ENCODE measurements at regions not wholly inside any gene's neighbourhood (a gene's known extent, or its start where the extent isn't known, plus 50 kb on each side); places are given as distances from the start of the nearest gene placed in this dataset.
"Not testable (repeated sequence)": the region's sequence is repeated elsewhere in the genome, so short reads cannot be mapped to it uniquely, and the experiment has no call there.

DNA sequence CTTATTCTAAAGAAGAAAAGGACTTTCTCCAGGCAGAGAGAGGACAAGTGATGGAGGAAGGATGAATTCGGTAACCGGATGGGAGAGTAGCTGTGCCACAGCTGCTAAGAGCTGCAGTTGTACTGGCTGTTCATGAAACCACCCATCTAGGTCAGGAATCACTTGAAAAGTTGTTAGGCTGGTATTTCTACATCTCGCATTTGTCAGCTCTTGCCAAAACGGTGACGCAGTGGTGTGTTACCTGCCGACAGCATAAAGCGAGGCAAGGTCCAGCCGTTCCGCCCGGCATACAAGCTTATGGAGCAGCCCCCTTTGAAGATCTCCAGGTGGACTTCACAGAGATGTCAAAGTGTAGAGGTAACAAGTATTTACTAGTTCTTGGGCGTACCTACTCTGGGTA, 87.3 kb upstream of the DEFB108B start:
- ATAC-seq; H3K27ac Mint-ChIP-seq; H3K4me1 Mint-ChIP-seq; H3K9me3 Mint-ChIP-seq (ENCODE audit: low read depth); CTCF ChIA-PET; DNase-seq; H3K36me3 Mint-ChIP-seq; H3K4me3 Mint-ChIP-seq: not testable (repeated sequence)
- H3K27me3 Mint-ChIP-seq = peaks cover 45% of the 10 kb centered on the region

DNA sequence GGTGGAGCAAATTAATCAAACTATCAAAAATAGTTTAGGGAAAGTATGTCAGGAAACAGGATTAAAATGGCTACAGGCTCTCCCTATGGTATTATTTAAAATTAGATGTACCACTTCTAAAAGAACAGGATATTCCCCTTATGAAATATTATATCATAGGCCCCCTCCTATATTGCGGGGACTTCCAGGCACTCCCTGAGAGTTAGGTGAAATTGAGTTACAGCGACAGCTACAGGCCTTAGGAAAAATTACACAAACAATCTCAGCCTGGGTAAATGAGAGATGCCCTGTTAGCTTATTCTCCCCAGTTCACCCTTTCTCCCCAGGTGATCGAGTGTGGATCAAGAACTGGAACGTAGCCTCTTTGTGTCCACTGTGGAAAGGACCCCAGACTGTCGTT, 86.7 kb upstream of the DEFB108B start:
- H3K4me1 Mint-ChIP-seq; H3K36me3 Mint-ChIP-seq; H3K4me3 Mint-ChIP-seq; H3K9me3 Mint-ChIP-seq (ENCODE audit: low read depth); ATAC-seq; H3K27ac Mint-ChIP-seq; DNase-seq; CTCF ChIA-PET: not testable (repeated sequence)
- H3K27me3 Mint-ChIP-seq = peaks cover 47% of the 10 kb centered on the region

DNA sequence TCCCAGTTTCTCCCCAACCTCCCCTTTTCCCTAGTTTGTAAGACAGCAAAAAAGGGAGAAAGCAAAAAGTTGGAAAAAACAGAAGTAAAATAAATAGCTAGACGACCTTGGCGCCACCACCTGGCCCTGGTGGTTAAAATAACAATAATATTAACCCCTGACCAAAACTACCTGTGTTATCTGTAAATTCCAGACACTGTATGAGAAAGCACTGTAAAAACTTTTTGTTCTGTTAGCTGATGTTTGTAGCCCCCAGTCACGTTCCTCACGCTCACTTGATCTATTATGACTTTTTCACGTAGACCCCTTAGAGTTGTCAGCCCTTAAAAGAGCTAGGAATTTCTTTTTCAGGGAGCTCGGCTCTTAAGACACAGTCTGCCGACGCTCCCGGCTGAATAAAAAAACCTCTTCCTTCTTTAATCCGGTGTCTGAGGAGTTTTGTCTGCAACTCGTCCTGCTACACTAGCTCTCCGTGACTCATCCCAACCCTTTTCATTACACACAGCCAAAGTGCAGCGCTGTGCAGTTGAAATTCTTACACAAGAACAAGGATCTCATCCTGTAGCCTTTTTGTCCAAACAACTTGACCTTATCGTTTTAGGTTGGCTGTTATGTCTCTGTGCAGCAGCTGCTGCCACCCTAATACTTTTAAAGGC, 83.9 kb upstream of the DEFB108B start:
- ATAC-seq; H3K9me3 Mint-ChIP-seq (ENCODE audit: low read depth); H3K27ac Mint-ChIP-seq; H3K4me1 Mint-ChIP-seq; CTCF ChIA-PET; DNase-seq; H3K4me3 Mint-ChIP-seq; H3K36me3 Mint-ChIP-seq: not testable (repeated sequence)
- H3K27me3 Mint-ChIP-seq = peaks cover 44% of the 10 kb centered on the region

DNA sequence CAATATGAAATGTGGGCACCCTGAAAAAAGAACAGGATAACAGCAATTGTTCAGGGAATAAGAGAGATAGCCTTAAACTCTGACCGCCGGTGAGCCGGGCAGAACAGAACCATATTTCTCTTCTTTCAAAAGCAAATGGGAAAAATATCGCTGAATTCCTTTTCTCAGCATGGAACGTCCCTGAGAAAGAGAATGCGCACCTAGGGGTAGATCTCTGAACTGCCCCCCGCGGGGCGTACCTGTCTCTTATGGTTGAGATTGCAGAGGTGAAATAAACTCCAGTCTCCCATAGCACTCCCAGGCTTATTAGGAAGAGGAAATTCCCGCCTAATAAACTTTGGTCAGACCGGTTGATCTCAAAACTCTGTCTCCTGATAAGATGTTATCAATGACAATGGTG, 82.1 kb upstream of the DEFB108B start:
- H3K4me1 Mint-ChIP-seq = not testable (repeated sequence)

DNA sequence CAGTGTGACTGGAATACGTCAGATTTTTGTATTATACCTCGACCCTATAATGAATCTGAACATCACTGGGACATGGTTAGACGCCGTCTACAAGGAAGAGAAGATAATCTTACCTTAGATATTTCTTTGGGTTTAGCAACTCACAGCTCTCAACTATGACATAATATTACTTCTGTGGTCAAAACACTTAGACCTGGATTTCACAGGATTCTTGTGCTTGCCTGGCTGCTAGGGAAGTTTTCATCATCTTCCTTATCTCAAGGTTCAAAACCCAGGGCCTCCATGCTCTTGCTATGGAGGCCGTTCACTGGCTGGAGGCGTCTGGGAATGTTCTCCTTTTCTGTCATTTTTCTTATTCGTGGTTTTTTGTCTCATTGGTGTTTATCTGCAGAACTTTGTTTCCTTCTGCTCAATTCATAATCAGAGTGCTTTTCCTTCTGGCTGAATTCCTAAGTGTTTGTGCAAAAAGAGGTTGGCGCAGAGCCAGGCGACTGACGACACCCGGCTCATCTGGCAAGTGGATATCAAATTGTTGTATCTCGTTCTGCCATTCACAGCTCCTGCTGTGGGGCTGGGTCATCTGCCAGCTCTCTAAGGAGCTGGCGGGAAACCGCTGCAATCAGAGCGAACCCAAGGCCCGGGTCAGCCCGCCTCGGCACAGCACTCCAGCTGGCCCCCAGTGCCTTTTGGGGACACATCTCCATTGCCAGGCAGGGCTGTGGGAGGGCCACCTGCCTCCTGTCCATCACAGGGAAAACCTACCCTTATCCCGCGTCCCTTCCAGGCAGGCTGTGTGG, 68.1 kb upstream of the DEFB108B start:
- DNase-seq; H3K27ac Mint-ChIP-seq; H3K9me3 Mint-ChIP-seq (ENCODE audit: low read depth); ATAC-seq; H3K4me1 Mint-ChIP-seq; H3K4me3 Mint-ChIP-seq; CTCF ChIA-PET; H3K36me3 Mint-ChIP-seq: not testable (repeated sequence)
- H3K27me3 Mint-ChIP-seq = peaks cover 23% of the 10 kb centered on the region

More for the DNA sequence above, 82.1 kb upstream of the DEFB108B start:
- H3K36me3 Mint-ChIP-seq; ATAC-seq; H3K4me3 Mint-ChIP-seq; CTCF ChIA-PET; H3K9me3 Mint-ChIP-seq (ENCODE audit: low read depth); H3K27ac Mint-ChIP-seq; DNase-seq: not testable (repeated sequence)
- peaks cover 40% of the 10 kb centered on the region for H3K27me3 Mint-ChIP-seq

DNA sequence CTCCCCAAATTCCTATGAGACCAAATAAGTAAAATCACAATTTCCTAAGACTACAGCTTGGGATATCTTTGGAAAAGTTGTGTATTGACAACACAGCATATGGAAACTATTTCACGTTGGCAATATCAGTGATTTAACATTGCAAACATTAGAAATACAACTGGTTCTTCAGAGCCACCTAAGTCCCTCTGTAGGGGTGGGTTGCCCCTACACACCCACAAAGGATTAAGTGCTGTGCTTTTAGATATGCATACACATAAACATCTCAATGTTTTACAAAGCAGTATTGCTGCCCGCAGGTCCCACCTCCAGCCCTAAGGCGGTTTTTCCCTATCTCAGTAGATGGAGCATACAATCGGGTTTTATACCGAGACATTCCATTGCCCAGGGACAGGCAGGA, 66.0 kb upstream of the DEFB108B start:
- not testable (repeated sequence) for H3K4me1 Mint-ChIP-seq

DNA sequence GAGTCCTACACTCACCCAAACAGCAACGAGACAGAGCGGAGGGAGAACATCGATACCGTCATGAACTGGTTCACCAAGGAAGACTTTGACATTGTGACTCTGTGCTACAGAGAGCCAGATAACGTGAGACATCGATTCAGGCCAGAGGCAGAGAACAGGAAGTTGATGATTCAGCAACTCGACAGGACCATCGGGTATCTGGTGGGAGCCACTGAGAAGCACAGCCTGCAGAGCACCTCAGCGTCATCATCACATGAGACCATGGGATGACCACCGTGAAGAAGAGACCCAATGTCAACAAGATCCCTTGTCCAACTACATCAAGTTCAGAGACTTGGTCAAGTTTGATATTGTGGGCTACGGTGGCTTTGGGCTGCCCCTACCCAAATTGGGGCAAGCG, 60.8 kb upstream of the DEFB108B start:
- CTCF ChIA-PET; H3K4me3 Mint-ChIP-seq; H3K27me3 Mint-ChIP-seq; H3K27ac Mint-ChIP-seq; H3K4me1 Mint-ChIP-seq; DNase-seq; H3K36me3 Mint-ChIP-seq; H3K9me3 Mint-ChIP-seq (ENCODE audit: low read depth); ATAC-seq: not testable (repeated sequence)

More for the DNA sequence above, 66.0 kb upstream of the DEFB108B start:
- ATAC-seq; H3K27ac Mint-ChIP-seq; H3K4me3 Mint-ChIP-seq; H3K36me3 Mint-ChIP-seq; CTCF ChIA-PET; DNase-seq; H3K9me3 Mint-ChIP-seq (ENCODE audit: low read depth): not testable (repeated sequence)
- peaks cover 23% of the 10 kb centered on the region for H3K27me3 Mint-ChIP-seq

DNA sequence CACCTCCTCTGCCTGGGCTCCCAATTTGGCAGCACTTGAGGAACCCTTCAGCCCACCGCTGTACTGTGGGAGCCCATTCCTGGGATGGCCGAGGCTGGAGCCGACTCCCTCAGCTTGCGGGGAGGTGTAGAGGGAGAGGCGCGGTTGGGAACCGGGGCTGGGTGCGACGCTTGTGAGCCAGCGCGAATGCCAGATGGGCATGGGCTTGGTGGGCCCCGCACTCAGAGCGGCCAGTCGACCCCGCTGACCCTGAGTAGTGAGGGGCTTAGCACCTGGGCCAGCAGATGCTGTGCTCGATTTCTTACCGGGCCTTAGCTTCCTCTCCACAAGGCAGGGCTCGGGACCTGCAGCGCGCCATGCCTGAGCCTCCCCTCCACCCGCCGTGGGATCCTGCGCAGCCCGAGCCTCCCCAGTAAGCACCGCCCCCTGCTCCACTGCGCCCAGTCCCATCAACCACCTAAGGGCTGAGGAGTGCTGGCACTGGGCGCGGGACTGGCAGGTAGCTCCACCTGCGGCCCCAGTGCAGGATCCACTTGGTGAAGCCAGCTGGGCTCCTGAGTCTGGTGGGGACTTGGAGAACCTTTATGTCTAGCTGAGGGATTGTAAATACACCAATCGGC, 58.3 kb upstream of the DEFB108B start:
- H3K27me3 Mint-ChIP-seq = no peaks in the 10 kb centered on the region
- no peak overlapping the region for H3K27ac Mint-ChIP-seq
- no peaks in the 10 kb centered on the region for H3K9me3 Mint-ChIP-seq (ENCODE audit: low read depth)
- no peaks in the 10 kb centered on the region for H3K4me1 Mint-ChIP-seq
- no peaks in the 10 kb centered on the region for H3K36me3 Mint-ChIP-seq
- CTCF ChIA-PET = no interaction called here
- no peak for ATAC-seq
- DNase-seq = no peak
- no peak overlapping the region for H3K4me3 Mint-ChIP-seq

DNA sequence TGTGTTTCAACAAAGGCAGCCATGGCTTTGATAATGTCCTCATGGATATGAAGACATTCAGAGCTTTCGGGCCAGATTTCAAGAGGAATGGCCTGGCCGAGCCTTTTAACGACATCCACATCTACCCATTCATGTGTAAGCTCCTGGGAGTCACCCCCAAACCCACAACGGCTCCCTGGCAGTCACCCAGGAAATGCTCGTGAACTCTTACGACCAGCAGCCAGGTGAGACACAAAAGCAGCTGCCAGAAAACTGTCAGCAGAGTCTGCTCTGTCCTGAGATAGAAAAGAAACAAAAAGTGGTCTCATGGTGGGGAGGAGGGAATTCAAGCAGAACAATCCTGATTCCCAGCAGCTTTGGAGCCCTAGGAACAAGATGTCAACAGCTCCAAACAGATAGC, 52.9 kb upstream of the DEFB108B start:
- ATAC-seq; H3K4me3 Mint-ChIP-seq; H3K4me1 Mint-ChIP-seq; H3K9me3 Mint-ChIP-seq (ENCODE audit: low read depth); CTCF ChIA-PET; DNase-seq; H3K27ac Mint-ChIP-seq; H3K36me3 Mint-ChIP-seq: not testable (repeated sequence)
- peaks cover 18% of the 10 kb centered on the region for H3K27me3 Mint-ChIP-seq

DNA sequence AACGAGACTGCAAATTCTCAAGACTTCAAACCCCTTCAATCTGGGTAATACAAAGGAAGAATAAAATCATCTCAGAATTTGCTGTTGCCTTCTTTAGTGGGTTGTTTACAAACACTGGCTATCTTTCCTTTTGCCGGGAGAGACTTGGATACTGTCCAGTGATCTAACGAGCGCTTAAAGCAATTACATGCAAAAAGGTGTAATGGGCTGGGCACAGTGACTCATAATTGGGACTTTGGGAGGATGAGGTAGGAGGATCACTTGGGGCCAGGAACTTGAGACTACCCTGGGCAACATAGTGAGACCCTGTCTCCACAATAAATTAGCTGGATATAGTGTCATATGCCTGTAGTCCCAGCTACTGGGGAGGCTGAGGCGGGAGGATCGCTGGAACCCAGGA, 52.2 kb upstream of the DEFB108B start:
- ATAC-seq; H3K27ac Mint-ChIP-seq; DNase-seq; H3K4me1 Mint-ChIP-seq; CTCF ChIA-PET; H3K4me3 Mint-ChIP-seq; H3K9me3 Mint-ChIP-seq (ENCODE audit: low read depth); H3K36me3 Mint-ChIP-seq: not testable (repeated sequence)
- peaks cover 18% of the 10 kb centered on the region for H3K27me3 Mint-ChIP-seq

DNA sequence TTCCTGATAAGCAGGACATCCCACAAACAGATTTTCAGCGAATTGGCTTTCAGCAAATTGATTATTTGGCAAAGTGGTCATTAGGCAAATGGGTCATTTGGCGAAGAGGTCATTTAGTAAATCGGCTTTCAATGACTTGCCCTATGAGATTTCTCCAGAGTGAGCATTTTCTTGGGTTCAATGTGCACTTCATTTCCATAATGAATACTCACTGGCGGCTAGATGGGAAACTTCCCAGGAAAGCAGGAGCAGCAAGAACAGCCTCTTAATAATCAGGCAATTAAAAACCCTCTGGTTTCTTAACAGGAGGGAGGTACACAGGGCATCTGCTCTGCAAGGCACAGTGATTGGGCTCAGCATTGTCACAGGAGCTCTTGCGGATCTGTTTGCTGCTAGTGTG, 51.5 kb upstream of the DEFB108B start:
- not testable (repeated sequence) for H3K9me3 Mint-ChIP-seq (ENCODE audit: low read depth)

DNA sequence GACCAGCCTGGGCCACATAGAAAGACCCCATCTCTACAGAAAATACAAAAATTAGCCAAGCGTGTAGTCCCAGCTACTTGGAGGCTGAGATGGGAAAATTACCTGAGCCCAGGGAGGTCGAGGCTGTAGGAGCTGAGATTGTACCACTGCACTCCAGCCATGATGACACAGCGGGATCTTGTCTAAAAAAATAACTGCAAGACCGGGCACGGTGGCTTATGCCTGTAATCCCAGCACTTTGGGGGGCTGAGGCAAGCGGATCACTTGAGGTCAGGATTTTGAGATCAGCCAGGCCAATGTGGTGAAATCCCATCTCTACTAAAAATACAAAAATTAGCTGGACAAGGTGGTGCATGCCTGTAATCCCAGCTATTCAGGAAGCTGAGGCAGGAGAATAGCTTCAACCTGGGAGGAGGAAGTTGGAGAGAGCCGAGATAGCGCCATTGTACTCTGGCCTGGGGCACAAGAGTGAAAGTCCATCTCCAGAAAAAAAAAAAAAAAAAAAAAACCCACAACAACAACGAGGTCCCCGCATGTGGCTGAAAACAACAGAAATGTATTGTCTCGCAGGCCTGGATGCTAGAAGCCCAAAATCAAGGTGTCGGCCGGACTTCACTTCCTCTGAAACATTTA, 50.7 kb upstream of the DEFB108B start:
- CTCF ChIA-PET; DNase-seq; H3K4me3 Mint-ChIP-seq; H3K27ac Mint-ChIP-seq; ATAC-seq; H3K36me3 Mint-ChIP-seq; H3K4me1 Mint-ChIP-seq; H3K9me3 Mint-ChIP-seq (ENCODE audit: low read depth): not testable (repeated sequence)
- peaks cover 18% of the 10 kb centered on the region for H3K27me3 Mint-ChIP-seq

More for the DNA sequence above, 51.5 kb upstream of the DEFB108B start:
- peaks cover 18% of the 10 kb centered on the region for H3K27me3 Mint-ChIP-seq
- ATAC-seq, H3K27ac Mint-ChIP-seq, DNase-seq, H3K4me1 Mint-ChIP-seq, CTCF ChIA-PET, H3K36me3 Mint-ChIP-seq, H3K4me3 Mint-ChIP-seq: not testable (repeated sequence)

DNA sequence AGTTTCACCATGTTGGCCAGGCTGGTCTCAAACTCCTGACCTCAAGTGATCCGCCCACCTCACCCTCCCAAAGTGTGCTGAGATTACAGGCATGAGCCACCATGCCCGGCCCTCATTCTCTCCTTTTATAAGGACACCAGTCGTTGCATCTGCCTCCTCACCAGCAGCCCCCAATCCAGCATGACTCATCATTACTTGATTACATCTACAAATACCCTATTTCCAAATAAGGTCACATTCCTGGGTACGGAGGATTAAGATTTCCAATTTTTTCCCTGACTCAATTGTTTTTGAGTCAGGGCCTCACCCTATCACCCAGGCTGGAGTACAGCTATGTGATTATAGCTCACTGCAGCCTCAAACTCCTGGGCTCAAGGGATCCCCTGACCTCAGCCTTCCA, 49.8 kb upstream of the DEFB108B start:
- H3K36me3 Mint-ChIP-seq; H3K27ac Mint-ChIP-seq; ATAC-seq; DNase-seq; H3K9me3 Mint-ChIP-seq (ENCODE audit: low read depth); H3K4me3 Mint-ChIP-seq; CTCF ChIA-PET: not testable (repeated sequence)
- Mint-ChIP-seq H3K4me1 (peaks cover 14% of the 10 kb centered on the region), H3K27me3 (peaks cover 18% of the 10 kb centered on the region)
